A172 (cell line): ENCODE measurements at regions not wholly inside any gene's neighbourhood (a gene's known extent, or its start where the extent isn't known, plus 50 kb on each side); places are given as distances from the start of the nearest gene placed in this dataset.

Experiments
- DNase-seq: peaks from one replicate; pipeline ENCODE4 v3.0.0-alpha.2; 2015; ENCODE audit warnings: low spot score

- no peak for DNase-seq
Observed at GRCh38 chr4:151940291-151940690, 179.5 kb upstream of the GATB start.

- no peak for DNase-seq
Observed at GRCh38 chr4:151939670-151940069, 178.9 kb upstream of the GATB start.

GRCh38 chr4:151935411-151935810, 174.6 kb upstream of the GATB start:
- no peak for DNase-seq

- DNase-seq, result no peak
Observed at GRCh38 chr4:151934766-151935165, 174.0 kb upstream of the GATB start.

- DNase-seq, result no peak
Observed at GRCh38 chr4:151933122-151933827, 172.5 kb upstream of the GATB start.

- no peak for DNase-seq
Observed at GRCh38 chr4:151931563-151931962, 170.8 kb upstream of the GATB start.

GRCh38 chr4:151930372-151930771, 169.6 kb upstream of the GATB start:
- DNase-seq, result no peak

GRCh38 chr4:151928112-151928511, 167.3 kb upstream of the GATB start:
- no peak for DNase-seq

- DNase-seq, result no peak
Observed at GRCh38 chr4:151922811-151923210, 162.0 kb upstream of the GATB start.

GRCh38 chr4:151922306-151922705, 161.5 kb upstream of the GATB start:
- DNase-seq, result no peak

- peak; percentile 45 for DNase-seq
Observed at GRCh38 chr4:151921811-151922210, 161.0 kb upstream of the GATB start.

- peak; percentile 4 for DNase-seq
Observed at GRCh38 chr4:151921386-151921785, 160.6 kb upstream of the GATB start.

GRCh38 chr4:151917145-151917734, 156.4 kb upstream of the GATB start:
- no peak for DNase-seq

GRCh38 chr4:151912632-151913031, 151.8 kb upstream of the GATB start:
- DNase-seq, result no peak

- DNase-seq, result no peak
Observed at GRCh38 chr4:151911970-151912369, 151.2 kb upstream of the GATB start.

GRCh38 chr4:151908734-151909497, 148.1 kb upstream of the GATB start:
- DNase-seq, result no peak

- no peak for DNase-seq
Observed at GRCh38 chr4:151908201-151908600, 147.4 kb upstream of the GATB start.

- no peak for DNase-seq
Observed at GRCh38 chr4:151906438-151906837, 145.6 kb upstream of the GATB start.

GRCh38 chr4:151905197-151905596, 144.4 kb upstream of the GATB start:
- no peak for DNase-seq

GRCh38 chr4:151901631-151902030, 140.8 kb upstream of the GATB start:
- DNase-seq, result no peak

GRCh38 chr4:151896880-151897279, 136.1 kb upstream of the GATB start:
- DNase-seq, result no peak

GRCh38 chr4:151895671-151896070, 134.9 kb upstream of the GATB start:
- DNase-seq, result no peak

- DNase-seq, result no peak
Observed at GRCh38 chr4:151894246-151894645, 133.4 kb upstream of the GATB start.
